ENCODE measurements at regions not wholly inside any gene's neighbourhood (a gene's known extent, or its start where the extent isn't known, plus 50 kb on each side); places are given as distances from the start of the nearest gene placed in this dataset.

GRCh38 chr1:4595341-4596225, 58.8 kb upstream of the AJAP1 start:
- Histone ChIP-seq H3K14ac (replicated peaks; ENCODE audit: low read depth, low read length) (no peak overlapping the region), H3K79me1 (ENCODE audit: low read depth in 1 of 2, low read length in 2 of 2) (no peaks in the 10 kb centered on the region), H2BK120ac (ENCODE audit: low read depth, low read length) (no peak overlapping the region), H3K36me3 (ENCODE audit: control insufficient read depth, insufficient read depth, low read length) (no peaks in the 10 kb centered on the region), H3K23ac (ENCODE audit: low read depth, low read length) (no peak overlapping the region), H4K8ac (ENCODE audit: low read depth in 2 of 2, low read length in 2 of 2) (no peak overlapping the region), H2AFZ (replicated peaks; ENCODE audit: low read length, poor library complexity) (no peak overlapping the region), H4K20me1 (ENCODE audit: insufficient read depth, low read length) (no peaks in the 10 kb centered on the region), H3K4me1 (ENCODE audit: control insufficient read depth, insufficient read depth, low read length) (no peaks in the 10 kb centered on the region), H3K56ac (ENCODE audit: extremely low read depth, insufficient read depth, low read length) (no peak overlapping the region), H3K9me3 (ENCODE audit: control insufficient read depth, insufficient read depth, low read length) (peaks cover 59% of the 10 kb centered on the region), H3K27ac (ENCODE audit: insufficient read depth, low read length) (no peak overlapping the region), H2BK5ac (ENCODE audit: low read depth, low read length, poor library complexity, severe bottlenecking) (no peak overlapping the region), H3K9ac (ENCODE audit: low read depth, low read length) (no peak overlapping the region), H4K5ac (ENCODE audit: low read depth, low read length) (no peak overlapping the region), H3K4ac (ENCODE audit: low read depth, low read length) (no peak overlapping the region), H2AK9ac (replicated peaks; ENCODE audit: low read depth, low read length, poor library complexity) (no peak overlapping the region), H2BK15ac (ENCODE audit: low read depth, low read length) (no peak overlapping the region), H4K91ac (ENCODE audit: insufficient read depth, low read depth, low read length) (no peak overlapping the region), H3K4me2 (ENCODE audit: low read depth, low read length) (no peak overlapping the region), H3K4me3 (ENCODE audit: insufficient read depth, low read depth, low read length) (no peak overlapping the region), H3K9me1 (ENCODE audit: insufficient read depth, low read length) (no peaks in the 10 kb centered on the region), H3K27me3 (ENCODE audit: control insufficient read depth, insufficient read depth, low read length) (no peaks in the 10 kb centered on the region), H2AK5ac (ENCODE audit: low read depth, low read length) (no peak overlapping the region), H2BK20ac (ENCODE audit: low read depth, low read length) (no peak overlapping the region), H3K18ac (ENCODE audit: low read depth, low read length) (no peak overlapping the region)
- in situ Hi-C loops (cut with MboI; ENCODE audit: low sequenced_read_pairs): no loop called here
- CTCF ChIA-PET: no interaction called here
- intact Hi-C loops (cut with micrococcal nuclease): no loop called here
- no peak for DNase-seq
- dilution Hi-C loops (cut with HindIII; ENCODE audit: low sequenced_read_pairs, unreplicated experiment): no loop called here
- WGBS, 2 experiments (ENCODE audit: extremely low coverage in 2 of 2, insufficient read length in 1 of 2): 24% methylated on average over 2 of the region's 17 CpGs; no CpG with 5 or more reads in 1 of the 2 experiments
- no peak for ATAC-seq (ENCODE audit: low read depth)
- POLR2A ChIA-PET (ENCODE audit: unreplicated experiment): no interaction called here
- TF ChIP-seq NFE2L2 (IDR thresholded peaks at IDR 0.05; ENCODE audit: low read depth, low read length): no peak
- no peak for TF ChIP-seq USF2 (IDR thresholded peaks at IDR 0.05; ENCODE audit: low read depth, low read length)
- TF ChIP-seq ELK1 (IDR thresholded peaks at IDR 0.05; ENCODE audit: borderline replicate concordance, low read depth, low read length): no peak
- no peak for TF ChIP-seq SMC3 (IDR thresholded peaks at IDR 0.05; ENCODE audit: low read depth, low read length)
- TF ChIP-seq CHD1 (IDR thresholded peaks at IDR 0.05; ENCODE audit: low read depth, low read length): no peak
- TF ChIP-seq MAZ (IDR thresholded peaks at IDR 0.05; ENCODE audit: borderline replicate concordance, low read depth, low read length): no peak
- no peak for TF ChIP-seq CTCF (conservative IDR thresholded peaks at IDR 0.05; ENCODE audit: low read depth, low read length)
- no peak for TF ChIP-seq FOS (IDR thresholded peaks at IDR 0.05; ENCODE audit: low read depth, low read length)
- TF ChIP-seq RAD21 (IDR thresholded peaks at IDR 0.05; ENCODE audit: low read length): no peak
- TF ChIP-seq MAFK (IDR thresholded peaks at IDR 0.05; ENCODE audit: low read depth, low read length): no peak
- TF ChIP-seq RCOR1 (IDR thresholded peaks at IDR 0.05; ENCODE audit: insufficient replicate concordance, low read length): no peak
- no peak for TF ChIP-seq RFX5 (IDR thresholded peaks at IDR 0.05; ENCODE audit: low read depth, low read length)
- no peak for TF ChIP-seq POLR2A (IDR thresholded peaks at IDR 0.05; ENCODE audit: low read depth, low read length)
- no peak for TF ChIP-seq MXI1 (IDR thresholded peaks at IDR 0.05; ENCODE audit: borderline replicate concordance, low read depth, low read length)
- no TSS peak for BruUV-seq (replicated peaks)
